NOMO-1 treated with dmso at 0.1 percent for 144 hours (cell line): ENCODE measurements at regions not wholly inside any gene's neighbourhood (a gene's known extent, or its start where the extent isn't known, plus 50 kb on each side); places are given as distances from the start of the nearest gene placed in this dataset.

ENCODE experiments used
- DNase-seq: peaks from one replicate; lab custom pipeline; 2025; ENCODE audit not compliant: unreplicated experiment; lab: John Stamatoyannopoulos, UW

DNA sequence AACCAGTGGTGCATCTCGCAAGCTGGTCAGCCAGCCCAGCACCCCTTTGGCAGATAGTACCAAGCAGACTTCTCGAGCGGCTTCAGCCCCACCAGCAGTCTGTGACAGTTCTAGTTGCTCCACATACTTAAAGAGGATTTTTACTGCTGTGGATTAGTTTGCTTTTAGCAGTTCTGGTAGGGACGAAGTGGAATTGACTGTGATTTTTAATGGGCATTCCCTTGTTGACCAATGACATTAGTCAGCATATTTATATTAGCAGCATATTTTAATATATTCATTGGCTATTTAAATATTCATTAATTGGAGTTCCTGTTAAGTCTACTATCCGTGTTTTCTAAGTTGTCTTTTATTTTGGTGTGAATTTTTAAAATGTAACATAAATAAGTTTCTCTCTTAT is 500.9 kb upstream of the FAT1 start:
- DNase-seq, result no peak

GRCh38 chr4:187227907-187228704 is 504.4 kb upstream of the FAT1 start:
- DNase-seq, result no peak

DNA sequence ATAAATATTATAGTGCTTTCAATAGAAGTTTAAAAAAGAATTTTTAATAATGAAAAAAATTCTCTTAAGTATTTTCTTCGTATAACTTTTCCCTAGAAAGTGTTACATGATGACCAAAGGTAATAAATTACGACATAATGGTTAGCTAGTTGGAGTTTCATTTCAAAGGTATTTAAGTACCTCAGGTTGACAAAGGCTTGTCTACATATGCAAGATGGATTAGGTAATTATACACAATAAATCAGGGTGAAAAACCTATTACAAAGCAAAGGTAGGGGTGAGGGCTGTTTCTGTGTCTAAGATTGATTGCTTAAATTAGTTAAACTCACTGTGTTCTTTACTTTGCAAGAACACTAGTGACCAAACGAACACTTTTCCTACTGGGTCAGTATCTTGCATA is 508.5 kb upstream of the FAT1 start:
- no peak for DNase-seq

DNA sequence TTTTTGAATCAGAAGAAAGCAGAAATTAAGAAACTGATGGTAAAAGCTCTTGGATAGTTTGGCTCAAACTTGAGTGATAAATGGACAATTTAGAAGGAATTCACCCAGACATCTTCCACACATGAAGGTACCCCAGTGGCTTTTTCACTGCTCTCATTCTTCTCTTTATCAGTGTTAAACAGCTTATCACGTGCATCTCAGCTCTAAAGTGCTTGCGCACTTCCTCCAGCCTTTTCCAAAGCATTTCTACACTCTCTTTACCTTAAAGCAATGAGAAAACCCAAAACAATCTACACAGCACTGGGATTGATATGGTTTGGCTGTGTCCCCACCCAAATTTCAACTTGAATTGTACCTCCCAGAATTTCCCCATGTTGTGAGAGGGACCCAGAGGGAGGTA is 509.1 kb upstream of the FAT1 start:
- no peak for DNase-seq

DNA sequence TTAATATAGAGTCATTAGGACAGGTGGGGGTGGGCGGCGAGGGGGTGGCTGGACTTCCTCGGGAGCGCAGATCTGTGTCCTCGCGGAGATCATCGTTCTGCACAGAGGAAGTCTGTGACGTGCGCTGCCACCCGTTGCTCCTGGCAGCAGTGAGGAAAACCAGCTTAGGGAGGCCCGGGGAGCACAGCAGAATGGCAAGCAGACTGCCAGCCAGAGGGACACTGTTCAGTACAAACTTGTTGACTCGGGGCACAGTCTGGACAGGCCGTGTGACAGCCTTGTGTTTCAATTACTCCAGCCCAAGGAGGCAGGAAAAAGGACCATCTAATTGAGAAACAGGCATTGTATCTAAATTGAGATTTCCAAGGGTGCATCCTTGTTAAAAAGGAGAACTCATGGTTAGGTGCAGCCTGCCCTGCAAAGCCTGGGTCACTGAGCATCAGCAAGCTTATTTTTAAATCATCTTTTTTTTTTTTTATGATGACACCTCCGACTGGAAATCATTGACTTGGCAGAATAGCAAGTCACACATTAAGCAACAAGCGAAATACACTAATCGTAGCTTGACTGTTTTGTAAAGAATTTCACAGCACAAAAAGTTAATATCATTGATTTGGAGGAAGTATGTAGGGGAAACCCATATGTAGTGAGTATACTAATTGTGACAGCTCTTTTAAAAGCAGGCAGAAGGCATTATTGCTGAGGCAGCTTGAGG is 512.0 kb upstream of the FAT1 start:
- no peak for DNase-seq

DNA sequence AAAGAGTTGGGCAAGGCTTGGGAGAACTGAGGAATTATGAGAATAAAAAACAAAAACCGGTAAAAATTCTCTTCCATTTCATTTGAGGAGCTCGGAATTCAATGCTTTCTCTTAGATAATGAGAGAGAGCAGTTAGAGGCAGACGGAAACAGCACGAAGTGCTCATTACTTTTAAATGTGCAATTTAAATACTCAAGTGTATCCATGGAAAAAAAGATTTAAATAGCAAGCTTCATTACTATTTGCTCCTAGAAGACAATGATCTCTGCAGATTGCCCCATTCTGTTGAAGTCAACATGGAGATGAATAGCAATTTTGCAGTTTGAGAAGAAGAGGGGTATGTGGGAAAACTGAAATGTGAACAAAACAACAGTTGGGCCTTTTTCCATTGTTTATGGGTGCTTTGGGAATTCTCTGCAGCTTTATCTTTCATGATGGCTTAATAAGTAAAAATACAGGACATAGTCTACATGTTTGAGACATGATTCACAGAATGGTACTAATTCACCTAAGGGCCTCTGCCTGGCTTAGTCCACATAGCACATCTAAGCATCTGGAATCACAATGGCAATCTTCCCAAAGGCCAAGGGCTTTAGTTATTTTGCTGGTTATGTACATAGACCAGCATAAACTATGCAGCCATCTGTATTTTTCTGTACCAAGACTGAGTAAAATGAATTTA is 512.7 kb upstream of the FAT1 start:
- no peak for DNase-seq

- no peak for DNase-seq
Observed at GRCh38 chr4:187238646-187239045, 515.0 kb upstream of the FAT1 start.

DNA sequence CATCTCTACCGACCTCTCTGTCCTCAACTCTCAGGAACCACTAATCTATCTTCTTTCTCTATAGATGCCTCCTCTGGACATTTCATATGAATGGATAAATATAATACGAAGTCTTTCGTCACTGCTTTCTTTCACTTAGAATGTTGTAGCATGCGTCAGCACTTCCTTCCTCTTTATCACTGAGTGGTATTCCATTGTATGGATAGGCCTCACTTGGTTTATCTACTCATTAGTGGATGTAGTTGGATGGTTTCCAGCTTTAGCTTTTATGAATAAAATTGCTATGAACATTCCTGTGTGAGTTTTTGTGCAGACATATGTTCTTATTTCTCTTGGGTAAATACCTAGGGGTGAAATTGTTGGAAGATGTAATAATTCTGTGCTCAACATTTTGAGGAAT is 528.2 kb upstream of the FAT1 start:
- DNase-seq, result no peak

DNA sequence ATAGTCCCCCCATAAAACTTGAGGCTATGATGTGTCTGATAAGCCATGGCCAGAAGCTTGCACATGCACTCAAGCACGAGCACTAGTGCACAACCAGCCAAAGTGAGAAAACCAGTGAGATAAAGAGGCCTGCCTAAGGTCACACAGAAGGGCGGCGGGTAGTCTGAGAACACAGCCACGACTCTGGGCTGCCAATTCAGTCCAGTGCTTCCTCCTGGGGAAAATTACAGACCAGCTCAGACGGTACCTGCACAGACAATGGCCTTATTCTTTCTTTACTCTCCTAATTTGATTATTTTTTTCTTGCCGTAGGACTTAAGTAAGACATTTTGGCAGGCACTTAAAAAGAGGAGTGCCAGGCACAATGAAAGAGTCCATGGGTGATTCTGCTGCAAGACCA is 533.2 kb upstream of the FAT1 start:
- DNase-seq, result no peak

DNA sequence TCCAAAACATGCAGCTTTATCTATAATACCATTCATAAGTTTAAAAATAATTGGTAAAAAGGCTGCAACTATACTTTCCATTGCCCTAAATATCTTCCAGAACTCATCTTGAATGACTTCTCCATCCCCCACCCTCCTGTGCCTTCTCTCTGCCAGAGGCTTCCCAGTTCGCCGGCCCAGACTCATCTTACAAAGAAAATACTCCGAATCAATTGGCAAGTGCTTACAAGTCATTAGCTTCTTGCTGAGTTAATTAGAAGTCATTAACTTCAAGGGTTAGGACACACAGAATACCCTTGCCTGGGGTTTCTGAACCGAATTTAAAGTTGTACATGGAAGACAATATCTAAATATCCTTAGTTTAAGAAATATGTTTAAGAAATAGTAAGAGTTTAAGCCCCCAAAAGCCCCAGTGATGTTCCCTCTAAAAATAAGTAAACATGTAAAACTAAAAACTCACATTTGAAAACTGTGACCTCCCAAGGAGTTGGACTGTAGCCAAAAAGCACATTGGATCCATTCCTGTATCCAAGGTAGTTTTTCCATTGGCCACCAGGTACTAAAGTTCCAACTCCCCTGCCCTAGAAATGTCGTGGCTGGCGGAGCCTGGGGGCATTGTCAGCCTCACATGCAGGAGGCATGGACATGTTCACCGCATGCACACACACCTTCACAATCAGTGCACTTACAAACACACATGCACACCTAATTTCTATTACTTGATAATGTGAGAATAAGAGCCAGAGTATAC is 535.2 kb upstream of the FAT1 start:
- DNase-seq, result no peak

DNA sequence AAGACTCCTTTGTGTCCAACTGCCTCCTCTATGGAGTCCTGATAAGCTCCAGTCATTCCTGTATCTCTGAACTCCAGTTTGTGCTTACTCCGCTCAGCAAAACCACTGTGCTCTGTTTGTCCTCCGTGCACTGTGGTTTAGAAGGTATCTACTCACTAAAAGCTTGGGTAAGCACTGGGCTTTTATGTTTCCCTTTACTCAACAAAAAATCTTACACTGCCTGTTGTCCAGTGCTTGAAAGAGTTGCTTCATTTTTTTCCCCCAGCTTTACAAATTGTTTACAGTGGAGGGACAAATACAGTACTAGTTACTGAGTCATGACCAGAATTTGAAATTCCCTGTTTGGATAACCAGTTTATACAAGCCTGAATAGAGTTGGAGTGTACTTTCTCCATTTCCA is 545.3 kb upstream of the FAT1 start:
- no peak for DNase-seq

- no peak for DNase-seq
Observed at GRCh38 chr4:187270154-187270553, 546.5 kb upstream of the FAT1 start.

- no peak for DNase-seq
Observed at GRCh38 chr4:187271848-187272247, 548.2 kb upstream of the FAT1 start.

DNA sequence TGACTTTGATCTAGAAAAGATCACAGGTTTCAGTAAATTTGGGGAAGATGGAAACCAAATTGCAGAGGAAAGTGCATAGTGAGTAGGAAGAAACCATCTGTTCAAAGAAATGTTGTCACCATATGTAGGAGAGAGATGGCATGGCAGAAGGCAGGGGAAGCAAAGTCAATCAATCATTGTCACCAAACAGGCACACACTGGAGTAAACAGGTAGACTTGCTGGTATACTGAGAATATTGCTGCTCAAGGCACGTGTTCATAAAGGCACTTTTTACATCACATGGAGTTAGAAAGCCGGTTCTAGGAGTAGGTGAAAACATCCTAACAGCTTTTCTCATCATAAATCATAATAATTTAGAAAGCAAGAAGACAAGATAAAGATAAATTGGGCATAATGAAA is 550.5 kb upstream of the FAT1 start:
- DNase-seq, result no peak

DNA sequence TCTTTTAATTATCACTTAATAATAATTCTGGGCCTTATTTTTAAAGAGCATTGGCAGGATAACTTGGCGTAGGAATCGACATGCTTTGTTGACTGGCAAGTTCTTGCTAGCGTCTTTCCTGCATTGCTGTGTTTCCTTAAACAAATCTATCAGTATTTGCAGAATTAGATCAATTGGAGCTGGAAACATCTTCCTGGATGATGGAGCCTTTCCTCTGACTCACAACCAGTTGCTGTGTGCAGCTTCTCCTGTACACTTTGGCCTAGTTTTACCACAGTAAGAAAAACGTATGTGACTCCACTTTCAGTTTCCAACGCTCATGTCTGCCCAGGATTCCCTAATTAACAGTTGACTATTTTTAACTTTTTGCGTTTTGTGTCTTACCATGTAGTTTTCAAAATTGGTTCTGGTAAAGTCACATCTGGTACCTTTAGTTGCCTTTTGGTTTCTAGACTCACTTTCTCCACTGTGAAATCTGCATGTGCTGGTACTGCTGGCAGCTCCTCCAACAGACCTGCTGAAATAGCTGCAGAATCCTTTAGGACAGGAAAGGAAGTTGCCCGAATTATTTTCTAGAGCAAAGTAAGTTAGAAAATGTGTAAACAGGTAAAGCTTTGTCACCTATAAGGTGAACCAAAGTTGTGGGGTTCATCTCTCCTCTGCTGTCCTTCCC is 553.2 kb upstream of the FAT1 start:
- DNase-seq, result no peak

GRCh38 chr4:187283201-187283955 is 559.7 kb upstream of the FAT1 start:
- DNase-seq, result no peak

- no peak for DNase-seq
Observed at GRCh38 chr4:187286525-187286924, 562.9 kb upstream of the FAT1 start.

- no peak for DNase-seq
Observed at GRCh38 chr4:187289371-187289770, 565.7 kb upstream of the FAT1 start.

- DNase-seq, result no peak
Observed at GRCh38 chr4:187294861-187295260, 571.2 kb upstream of the FAT1 start.

GRCh38 chr4:187301923-187302322 is 578.3 kb upstream of the FAT1 start:
- no peak for DNase-seq
